ENCODE measurements at regions not wholly inside any gene's neighbourhood (a gene's known extent, or its start where the extent isn't known, plus 50 kb on each side); places are given as distances from the start of the nearest gene placed in this dataset.
"Not testable (repeated sequence)": the region's sequence is repeated elsewhere in the genome, so short reads cannot be mapped to it uniquely, and the experiment has no call there.

- intact Hi-C loops (cut with DNase I), result no loop called here
- no peak for DNase-seq (ENCODE audit: low spot score)
Measured at GRCh38 chr5:62956597-62956996, 378.0 kb downstream of the LRRC70 start.

GRCh38 chr5:62954578-62954977 is 376.0 kb downstream of the LRRC70 start:
- intact Hi-C loops (cut with DNase I), result no loop called here
- no peak for DNase-seq (ENCODE audit: low spot score)

- DNase-seq (ENCODE audit: low spot score), result no peak
- intact Hi-C loops (cut with DNase I), result no loop called here
Measured at GRCh38 chr5:62948301-62948700, 369.7 kb downstream of the LRRC70 start.

GRCh38 chr5:62942384-62942783 is 363.8 kb downstream of the LRRC70 start:
- no peak for DNase-seq (ENCODE audit: low spot score)
- intact Hi-C loops (cut with DNase I), result no loop called here

- no peak for DNase-seq (ENCODE audit: low spot score)
- intact Hi-C loops (cut with DNase I), result no loop called here
Measured at GRCh38 chr5:62938927-62939326, 360.3 kb downstream of the LRRC70 start.

GRCh38 chr5:62937661-62938558 is 359.3 kb downstream of the LRRC70 start:
- no peak for DNase-seq (ENCODE audit: low spot score)
- intact Hi-C loops (cut with DNase I), result no loop called here

- intact Hi-C loops (cut with DNase I), result no loop called here
- DNase-seq (ENCODE audit: low spot score), result no peak
Measured at GRCh38 chr5:62935660-62936059, 357.0 kb downstream of the LRRC70 start.

GRCh38 chr5:62934319-62934718 is 355.7 kb downstream of the LRRC70 start:
- DNase-seq (ENCODE audit: low spot score), result no peak
- intact Hi-C loops (cut with DNase I), result no loop called here

GRCh38 chr5:62933261-62933660 is 354.6 kb downstream of the LRRC70 start:
- DNase-seq (ENCODE audit: low spot score), result no peak
- intact Hi-C loops (cut with DNase I), result no loop called here

GRCh38 chr5:62931153-62931950 is 352.7 kb downstream of the LRRC70 start:
- intact Hi-C loops (cut with DNase I), result no loop called here
- DNase-seq (ENCODE audit: low spot score), result no peak

GRCh38 chr5:62922191-62922590 is 343.6 kb downstream of the LRRC70 start:
- intact Hi-C loops (cut with DNase I), result no loop called here
- DNase-seq (ENCODE audit: low spot score), result no peak

GRCh38 chr5:62920856-62921255 is 342.2 kb downstream of the LRRC70 start:
- intact Hi-C loops (cut with DNase I), result no loop called here

GRCh38 chr5:62909326-62909725 is 330.7 kb downstream of the LRRC70 start:
- intact Hi-C loops (cut with DNase I), result no loop called here
- no peak for DNase-seq (ENCODE audit: low spot score)

More at GRCh38 chr5:62920856-62921255, 342.2 kb downstream of the LRRC70 start:
- no peak for DNase-seq (ENCODE audit: low spot score)

- DNase-seq (ENCODE audit: low spot score), result no peak
- intact Hi-C loops (cut with DNase I), result no loop called here
Measured at GRCh38 chr5:62902126-62902525, 323.5 kb downstream of the LRRC70 start.

- intact Hi-C loops (cut with DNase I), result no loop called here
- no peak for DNase-seq (ENCODE audit: low spot score)
Measured at GRCh38 chr5:62900976-62901375, 322.4 kb downstream of the LRRC70 start.

GRCh38 chr5:62896121-62896893 is 317.7 kb downstream of the LRRC70 start:
- no peak for DNase-seq (ENCODE audit: low spot score)
- intact Hi-C loops (cut with DNase I), result no loop called here

GRCh38 chr5:62886603-62887315 is 308.1 kb downstream of the LRRC70 start:
- no peak for DNase-seq (ENCODE audit: low spot score)
- intact Hi-C loops (cut with DNase I), result no loop called here

- DNase-seq (ENCODE audit: low spot score); intact Hi-C loops (cut with DNase I): not testable (repeated sequence)
Measured at GRCh38 chr5:62837330-62837729, 258.7 kb downstream of the LRRC70 start.

GRCh38 chr5:62829604-62829986 is 251.0 kb downstream of the LRRC70 start:
- intact Hi-C loops (cut with DNase I), result no loop called here

More at GRCh38 chr5:62829604-62829986, 251.0 kb downstream of the LRRC70 start:
- no peak for DNase-seq (ENCODE audit: low spot score)

Measured in cardiac septum (tissue), 1 donor.